Neuron (in vitro differentiated cells): ENCODE measurements at regions not wholly inside any gene's neighbourhood (a gene's known extent, or its start where the extent isn't known, plus 50 kb on each side); places are given as distances from the start of the nearest gene placed in this dataset.

ENCODE experiments used
- H2AFZ ChIP-seq: one replicate; pipeline ENCODE4 v1.6.1; 2013; ENCODE audit warnings: low read depth, mild to moderate bottlenecking, inconsistent platforms, low read length, moderate library complexity
- H3K27me3 ChIP-seq: one replicate; pipeline ENCODE4 v1.6.1; 2013; ENCODE audit warnings: low read length; ENCODE audit not compliant: insufficient read depth
- H3K36me3 ChIP-seq: one replicate; pipeline ENCODE4 v1.6.1; 2013; ENCODE audit warnings: low read length; ENCODE audit not compliant: insufficient read depth
- H3K4me1 ChIP-seq: one replicate; pipeline ENCODE4 v1.6.1; 2013; ENCODE audit warnings: low read length; ENCODE audit not compliant: insufficient read depth
- H3K4me3 ChIP-seq: 2 replicates; pipeline ENCODE4 v1.5.1; 2013; ENCODE audit warnings: mild to moderate bottlenecking, low read length, moderate library complexity
- H3K9me3 ChIP-seq: one replicate; pipeline ENCODE4 v1.6.1; 2013; ENCODE audit warnings: low read length

- H3K4me1 ChIP-seq = no peaks in the 10 kb centered on the region
- no peak overlapping the region for H3K4me3 ChIP-seq
- H2AFZ ChIP-seq = no peak overlapping the region
- H3K27me3 ChIP-seq = no peaks in the 10 kb centered on the region
- H3K36me3 ChIP-seq = no peaks in the 10 kb centered on the region
- no peaks in the 10 kb centered on the region for H3K9me3 ChIP-seq
Measured at GRCh38 chr17:33983824-33984574, 271.1 kb upstream of the CCL2 start.

- Histone ChIP-seq H3K4me1 (no peaks in the 10 kb centered on the region), H3K4me3 (no peak overlapping the region), H3K36me3 (no peaks in the 10 kb centered on the region)
Measured at GRCh38 chr17:33986088-33986487, 269.0 kb upstream of the CCL2 start.

GRCh38 chr17:33986566-33986965 lies 268.5 kb upstream of the CCL2 start:
- Histone ChIP-seq H3K36me3 (no peaks in the 10 kb centered on the region), H3K27me3 (no peaks in the 10 kb centered on the region), H3K4me3 (no peak overlapping the region), H3K4me1 (no peaks in the 10 kb centered on the region), H2AFZ (no peak overlapping the region), H3K9me3 (no peaks in the 10 kb centered on the region)

More at GRCh38 chr17:33986088-33986487, 269.0 kb upstream of the CCL2 start:
- H3K27me3 ChIP-seq = no peaks in the 10 kb centered on the region
- H3K9me3 ChIP-seq = no peaks in the 10 kb centered on the region
- H2AFZ ChIP-seq = no peak overlapping the region

DNA sequence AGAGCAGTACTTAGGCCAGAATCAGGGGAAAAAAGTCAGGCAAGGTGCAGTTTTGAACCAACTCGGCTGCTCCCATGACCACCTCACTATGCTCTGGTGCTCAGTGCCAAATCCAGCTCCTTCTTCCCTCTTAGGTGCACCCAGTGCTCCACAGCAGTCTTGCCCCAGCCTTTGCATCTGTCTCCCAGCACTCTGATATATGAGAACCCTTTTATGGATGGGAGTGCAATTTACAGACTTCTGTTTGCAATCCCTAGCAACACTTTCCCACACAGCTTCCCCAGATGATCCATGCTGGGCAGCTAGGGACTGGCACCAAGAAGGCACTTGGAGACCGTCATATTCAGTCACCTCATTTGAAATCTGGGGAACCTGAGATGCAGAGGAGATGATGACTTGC lies 267.9 kb upstream of the CCL2 start:
- Histone ChIP-seq H3K36me3 (no peaks in the 10 kb centered on the region), H3K4me3 (no peak overlapping the region), H2AFZ (no peak overlapping the region), H3K4me1 (no peaks in the 10 kb centered on the region), H3K27me3 (no peaks in the 10 kb centered on the region), H3K9me3 (no peaks in the 10 kb centered on the region)

DNA sequence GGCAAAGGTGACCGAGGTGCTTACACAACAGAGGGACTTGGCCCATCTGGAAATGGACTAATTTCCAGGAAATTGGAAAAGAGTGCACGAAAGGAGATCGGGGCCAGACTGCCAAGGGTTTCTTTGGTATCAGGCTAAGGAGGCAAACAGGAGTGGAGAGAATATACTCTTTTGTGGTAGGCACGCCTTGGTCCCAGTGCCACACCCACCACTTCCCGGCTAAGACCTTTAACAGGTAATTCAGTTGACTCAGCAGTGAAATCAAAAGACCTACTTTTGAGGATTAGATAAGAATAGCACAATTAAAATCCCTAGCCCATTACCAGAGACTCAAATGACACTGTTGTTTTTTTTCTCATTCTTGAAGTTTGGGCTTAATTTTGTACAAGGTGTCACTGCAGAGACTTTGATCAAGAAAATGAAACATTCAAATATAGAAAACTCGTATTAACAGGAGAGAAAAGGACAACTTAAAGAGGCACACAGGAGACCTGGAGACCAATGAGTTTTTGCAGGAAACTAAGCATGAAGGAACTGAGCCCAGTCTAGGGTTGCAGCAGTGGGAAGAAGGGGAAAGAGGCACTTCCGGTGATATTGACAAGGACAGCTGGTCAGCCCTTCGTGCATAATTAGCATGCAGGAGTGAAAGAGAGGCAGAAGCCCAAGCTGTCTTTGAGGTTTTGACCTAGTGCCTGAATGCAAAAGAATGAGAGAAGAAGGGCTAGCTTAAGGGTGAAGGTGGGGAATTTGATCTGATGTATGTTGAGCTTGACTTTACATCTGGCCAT lies 265.5 kb upstream of the CCL2 start:
- no peak overlapping the region for H3K4me3 ChIP-seq
- no peaks in the 10 kb centered on the region for H3K9me3 ChIP-seq
- no peaks in the 10 kb centered on the region for H3K4me1 ChIP-seq
- H3K27me3 ChIP-seq = no peaks in the 10 kb centered on the region
- no peak overlapping the region for H2AFZ ChIP-seq
- H3K36me3 ChIP-seq = no peaks in the 10 kb centered on the region

DNA sequence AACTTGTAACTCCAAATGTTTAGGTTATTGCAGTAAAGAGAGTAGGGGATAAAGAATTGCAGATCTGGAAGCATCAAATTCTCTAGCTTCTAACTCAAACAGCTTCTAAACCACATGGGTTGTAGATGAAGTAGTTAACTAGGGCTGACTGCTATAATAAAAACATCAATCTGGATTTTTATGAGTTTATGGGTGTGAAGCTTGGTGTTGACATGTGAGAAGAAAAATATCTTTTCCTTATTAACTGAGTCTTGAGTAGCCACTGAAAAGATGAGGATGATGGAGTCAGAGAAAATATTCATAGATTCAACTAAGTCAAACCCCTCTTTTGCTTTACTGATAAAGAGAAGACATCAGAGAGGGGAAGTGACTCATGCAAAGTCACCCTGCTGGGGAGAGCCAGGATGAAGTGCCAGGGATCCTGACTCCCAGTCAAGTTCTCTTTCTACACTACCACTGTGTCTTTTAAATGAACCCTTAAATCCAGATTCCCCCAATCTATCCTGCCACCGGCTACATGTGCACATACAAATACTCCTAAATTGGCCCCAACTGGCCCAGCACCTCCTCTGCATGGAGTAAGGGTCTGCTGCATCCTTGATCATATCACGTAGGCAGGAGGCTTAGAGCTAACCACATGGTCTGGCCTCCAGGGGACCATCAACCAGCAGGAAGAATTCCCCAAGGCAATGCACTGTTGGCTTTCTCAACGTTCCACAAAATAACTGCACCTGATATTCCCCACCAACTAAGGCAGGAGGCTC lies 264.0 kb upstream of the CCL2 start:
- Histone ChIP-seq H3K4me3 (no peak overlapping the region), H3K9me3 (no peaks in the 10 kb centered on the region), H3K36me3 (no peaks in the 10 kb centered on the region), H2AFZ (no peak overlapping the region), H3K27me3 (no peaks in the 10 kb centered on the region), H3K4me1 (no peaks in the 10 kb centered on the region)

DNA sequence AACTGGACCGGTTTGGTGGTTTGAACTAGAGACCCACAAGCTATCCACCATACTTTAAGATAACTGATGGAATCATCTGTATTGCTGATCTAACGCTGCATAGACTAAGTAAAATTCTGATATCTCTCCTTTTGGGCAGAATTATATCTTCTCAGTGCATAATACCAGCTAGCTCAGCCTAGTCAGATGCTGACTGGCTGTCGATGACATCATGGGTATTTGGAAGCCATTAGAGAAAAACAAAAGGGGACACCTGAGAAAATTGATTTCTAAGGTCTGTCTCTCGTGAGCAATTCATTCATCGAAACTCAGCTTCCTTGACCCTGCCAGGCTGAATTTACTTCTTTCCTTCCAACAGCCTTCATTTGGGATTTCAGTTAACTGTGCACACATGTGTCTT lies 263.0 kb upstream of the CCL2 start:
- Histone ChIP-seq H3K4me3 (no peak overlapping the region), H2AFZ (no peak overlapping the region), H3K36me3 (no peaks in the 10 kb centered on the region), H3K9me3 (no peaks in the 10 kb centered on the region), H3K27me3 (no peaks in the 10 kb centered on the region), H3K4me1 (no peaks in the 10 kb centered on the region)

DNA sequence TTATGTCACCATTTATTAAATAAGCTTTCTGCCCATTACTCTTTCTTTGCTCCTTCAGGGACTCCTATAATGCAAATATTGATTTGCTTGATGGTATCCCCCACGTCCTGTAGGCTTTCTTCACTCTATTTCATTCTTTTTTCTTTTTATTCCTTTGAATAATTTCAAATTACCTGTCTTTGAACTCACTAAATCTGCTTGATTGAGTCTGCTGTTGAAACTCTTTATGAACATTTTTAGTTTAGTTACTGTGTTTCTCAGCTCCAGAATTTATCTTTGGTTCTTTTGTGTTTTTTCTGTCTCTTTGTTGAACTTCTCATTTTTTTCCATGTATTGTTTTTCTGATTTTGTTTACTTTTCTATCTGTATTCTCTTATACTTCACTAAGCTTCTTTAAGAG lies 254.4 kb upstream of the CCL2 start:
- H3K27me3 ChIP-seq = no peaks in the 10 kb centered on the region
- no peak overlapping the region for H2AFZ ChIP-seq
- H3K4me3 ChIP-seq = no peak overlapping the region
- H3K4me1 ChIP-seq = no peaks in the 10 kb centered on the region
- no peaks in the 10 kb centered on the region for H3K9me3 ChIP-seq
- no peaks in the 10 kb centered on the region for H3K36me3 ChIP-seq

- Histone ChIP-seq H3K4me1 (no peaks in the 10 kb centered on the region), H2AFZ (no peak overlapping the region), H3K36me3 (no peaks in the 10 kb centered on the region), H3K9me3 (no peaks in the 10 kb centered on the region), H3K4me3 (no peak overlapping the region), H3K27me3 (no peaks in the 10 kb centered on the region)
Measured at GRCh38 chr17:34001246-34001645, 253.8 kb upstream of the CCL2 start.

DNA sequence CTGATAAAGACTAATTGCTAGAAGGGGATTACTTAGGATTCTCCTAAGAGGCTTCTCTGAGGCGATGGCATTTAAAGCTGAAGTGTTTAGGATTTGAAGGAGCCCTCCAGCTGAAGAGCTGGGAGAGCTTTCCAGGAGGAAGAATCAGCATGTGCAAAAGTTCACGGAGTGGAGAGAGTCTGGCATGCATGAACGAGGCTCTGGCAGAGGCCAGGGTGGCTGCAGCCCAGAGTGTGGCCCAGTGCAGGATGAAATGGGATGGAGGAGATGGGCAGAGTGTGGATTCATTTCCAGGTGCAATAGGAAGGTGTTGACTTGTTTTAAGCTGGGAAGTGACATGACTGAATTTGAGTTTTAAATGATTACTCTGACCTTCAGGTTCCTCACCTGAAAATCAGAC lies 249.0 kb upstream of the CCL2 start:
- Histone ChIP-seq H3K9me3 (no peaks in the 10 kb centered on the region), H3K27me3 (no peaks in the 10 kb centered on the region), H3K36me3 (no peaks in the 10 kb centered on the region), H3K4me1 (no peaks in the 10 kb centered on the region), H2AFZ (no peak overlapping the region), H3K4me3 (no peak overlapping the region)

DNA sequence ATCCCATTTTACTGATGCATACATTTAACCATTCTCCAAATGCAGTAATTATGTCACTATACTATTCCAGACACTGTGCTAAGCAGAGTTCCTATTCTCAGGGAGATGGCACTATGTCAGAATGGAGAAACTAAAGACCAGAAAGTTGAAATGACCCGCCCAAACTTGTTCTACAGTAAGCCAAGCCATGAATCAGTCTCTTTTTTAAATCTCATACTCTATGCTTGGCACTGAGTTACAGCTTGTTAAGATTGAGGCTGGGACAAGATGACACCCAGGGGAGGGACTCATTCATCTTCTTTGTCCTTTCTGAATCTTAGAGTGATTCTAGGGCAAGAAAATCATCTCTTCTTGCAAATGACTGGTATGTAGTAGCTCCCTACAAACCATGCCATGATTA lies 247.0 kb upstream of the CCL2 start:
- Histone ChIP-seq H2AFZ (no peak overlapping the region), H3K9me3 (no peaks in the 10 kb centered on the region), H3K27me3 (no peaks in the 10 kb centered on the region), H3K4me1 (no peaks in the 10 kb centered on the region), H3K36me3 (no peaks in the 10 kb centered on the region), H3K4me3 (no peak overlapping the region)

DNA sequence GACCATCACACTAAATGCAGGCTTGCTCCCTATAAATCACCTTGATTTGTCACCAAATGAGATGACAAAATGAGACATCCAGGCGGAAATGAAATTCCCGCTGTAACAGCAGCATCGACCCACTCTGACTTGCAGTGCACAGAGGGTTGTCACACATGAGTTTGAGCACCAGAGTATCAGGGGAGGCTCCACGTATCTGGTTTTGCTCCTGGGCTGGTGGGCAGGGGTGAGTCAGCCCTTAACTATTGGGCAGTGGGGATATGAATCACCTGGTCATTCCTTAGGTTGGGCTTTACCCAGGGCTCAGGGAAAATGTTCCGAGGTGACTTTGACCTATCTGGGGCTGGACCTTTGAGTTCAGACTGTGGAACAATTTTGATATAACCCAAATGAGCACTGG lies 245.2 kb upstream of the CCL2 start:
- H3K9me3 ChIP-seq = no peaks in the 10 kb centered on the region
- H3K27me3 ChIP-seq = no peaks in the 10 kb centered on the region
- H3K4me1 ChIP-seq = no peaks in the 10 kb centered on the region
- H3K4me3 ChIP-seq = no peak overlapping the region
- H3K36me3 ChIP-seq = no peaks in the 10 kb centered on the region
- no peak overlapping the region for H2AFZ ChIP-seq

- H2AFZ ChIP-seq = no peak overlapping the region
- no peaks in the 10 kb centered on the region for H3K36me3 ChIP-seq
- H3K9me3 ChIP-seq = no peaks in the 10 kb centered on the region
- H3K27me3 ChIP-seq = no peaks in the 10 kb centered on the region
- H3K4me3 ChIP-seq = no peak overlapping the region
- H3K4me1 ChIP-seq = no peaks in the 10 kb centered on the region
Measured at GRCh38 chr17:34010534-34010933, 244.6 kb upstream of the CCL2 start.
